GM21825 (cell line): ENCODE measurements at regions not wholly inside any gene's neighbourhood (a gene's known extent, or its start where the extent isn't known, plus 50 kb on each side); places are given as distances from the start of the nearest gene placed in this dataset.

Experiments used
- ATAC-seq: cut with Tn5 transposase; IDR thresholded peaks from one replicate; pipeline ENCODE4 v1.9.1; 2021; ENCODE audit warnings: mild to moderate bottlenecking, moderate library complexity; ENCODE audit not compliant: unreplicated experiment

DNA sequence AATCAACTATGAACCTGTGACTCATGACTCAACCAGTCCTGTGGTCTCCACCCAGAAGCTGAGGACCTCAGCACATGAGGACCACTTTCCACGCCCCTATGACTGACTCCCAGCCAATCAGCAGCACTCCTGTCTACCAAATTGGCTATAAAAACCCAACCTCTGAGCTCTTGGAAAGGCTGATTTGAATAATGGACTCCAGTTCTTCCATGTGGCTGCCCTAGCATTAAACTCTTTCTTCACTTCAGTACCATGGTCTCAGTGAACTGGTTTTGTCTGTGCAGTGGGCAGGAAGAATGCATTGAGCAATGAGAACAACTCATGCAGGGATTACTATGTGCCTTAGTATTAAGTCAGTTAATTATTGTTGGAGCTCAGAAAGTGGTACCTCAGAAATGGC lies 78.3 kb downstream of the CMPK2 start:
- ATAC-seq, result no peak

GRCh38 chr2:6788614-6789013 lies 77.1 kb downstream of the CMPK2 start:
- no peak for ATAC-seq

DNA sequence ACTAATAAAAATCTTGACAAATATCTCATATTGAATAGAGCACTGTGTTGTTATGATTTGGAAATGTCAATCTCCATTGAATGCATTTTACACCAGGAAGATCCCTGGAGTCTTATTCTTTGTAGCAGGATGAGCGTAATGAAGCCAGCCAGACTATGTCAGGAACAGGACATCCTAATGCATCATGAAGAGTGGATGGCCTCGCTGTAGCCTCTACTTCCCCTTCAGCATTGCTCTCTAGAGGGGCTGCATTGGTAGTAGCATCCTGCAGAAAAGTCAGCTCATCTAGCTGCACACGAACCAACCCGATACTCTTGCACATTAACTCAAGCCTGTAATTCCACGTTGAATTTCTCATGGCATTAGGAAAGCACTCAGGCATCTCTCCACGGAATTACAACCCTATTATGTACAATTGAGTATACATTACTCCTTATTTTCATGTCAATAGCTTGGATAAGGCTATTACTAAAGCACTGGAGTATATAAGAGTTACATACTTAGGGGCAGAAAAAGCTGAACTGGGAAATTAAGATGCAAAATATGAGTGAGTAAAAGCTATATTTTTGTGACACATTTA lies 76.1 kb downstream of the CMPK2 start:
- ATAC-seq, result no peak

DNA sequence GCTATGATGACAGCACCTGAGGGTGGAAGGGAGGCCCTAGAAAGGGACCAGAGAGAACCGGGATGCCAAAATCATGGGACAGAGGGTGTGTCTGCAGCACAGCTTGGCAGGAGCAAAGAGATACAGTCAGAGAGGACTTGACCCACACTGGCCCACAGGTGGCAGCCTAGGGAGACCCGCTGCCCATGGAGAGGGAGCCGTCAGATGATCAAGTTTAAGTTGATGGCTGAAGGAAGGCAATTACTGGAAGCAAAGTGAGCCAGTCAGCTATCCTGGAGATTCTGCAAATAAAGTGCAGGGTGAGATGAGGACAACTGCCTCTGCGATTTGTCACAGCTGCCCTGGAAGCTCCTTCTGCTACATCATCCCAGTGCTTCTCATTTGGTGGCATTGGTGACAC lies 74.0 kb downstream of the CMPK2 start:
- no peak for ATAC-seq

- ATAC-seq, result no peak
These were observed 72.8 kb downstream of the CMPK2 start for GRCh38 chr2:6792883-6793282.

DNA sequence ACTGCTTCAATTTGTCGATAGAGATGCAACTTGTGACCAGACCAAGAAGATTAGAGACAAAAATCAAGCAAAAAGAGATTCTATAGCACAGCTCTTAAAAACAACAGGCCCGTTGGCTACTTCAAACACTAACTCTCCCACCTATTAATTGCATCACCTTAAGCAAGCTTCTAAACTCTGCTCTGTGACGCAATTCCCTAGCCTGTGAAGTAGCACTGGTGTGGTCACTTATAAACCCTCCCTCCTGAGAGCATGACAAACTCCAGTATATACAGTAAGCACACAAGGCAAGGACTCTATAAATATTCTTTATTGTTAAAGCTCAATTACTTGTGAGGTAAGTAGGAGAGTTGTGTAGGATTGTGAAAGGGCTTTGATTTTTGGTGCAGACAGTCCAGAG lies 72.3 kb downstream of the CMPK2 start:
- ATAC-seq, result no peak

- ATAC-seq, result no peak
These were observed 71.8 kb downstream of the CMPK2 start for GRCh38 chr2:6793913-6794312.

DNA sequence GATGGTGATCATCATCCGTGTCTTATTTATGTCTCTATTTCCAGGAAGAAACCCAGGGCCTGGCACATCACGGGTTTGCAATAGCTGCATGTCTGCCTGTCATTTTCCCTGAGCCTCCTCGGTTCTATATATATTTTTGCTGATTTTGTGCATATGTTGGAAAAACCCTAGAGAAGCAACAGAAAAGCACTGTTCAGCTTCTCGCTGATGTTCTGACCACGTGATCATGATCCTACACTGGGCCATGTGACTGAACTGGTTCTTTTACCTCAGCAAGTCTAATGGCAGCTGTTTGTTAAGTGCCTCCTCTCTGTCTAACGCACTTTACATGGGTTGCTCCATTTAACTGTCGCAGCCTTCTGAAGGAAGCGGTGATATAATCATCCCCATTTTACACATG lies 71.3 kb downstream of the CMPK2 start:
- no peak for ATAC-seq
